GM12878 (cell line): ENCODE measurements at regions not wholly inside any gene's neighbourhood (a gene's known extent, or its start where the extent isn't known, plus 50 kb on each side); places are given as distances from the start of the nearest gene placed in this dataset.

Experiments used
- CBFB ChIP-seq: IDR thresholded peaks from 2 replicates; pipeline ENCODE4 v1.6.1; 2016; ENCODE audit warnings: antibody characterized with exemption, low read depth
- EZH2 ChIP-seq: IDR thresholded peaks from 2 replicates; pipeline ENCODE4 v1.6.1; 2012; ENCODE audit warnings: low read depth, mild to moderate bottlenecking, control low read depth, inconsistent platforms, low read length, borderline replicate concordance; ENCODE audit not compliant: control insufficient read depth
- JUND ChIP-seq: IDR thresholded peaks from 2 replicates; pipeline ENCODE4 v1.6.1; 2012; ENCODE audit warnings: low read depth, mild to moderate bottlenecking, low read length, improper control_type of control experiment, moderate library complexity
- NR2F1 ChIP-seq: fragments of 450-650 bp; conservative IDR thresholded peaks from 2 replicates; pipeline ENCODE4 v1.6.1; 2017; ENCODE audit warnings: mild to moderate bottlenecking
- POLR2A ChIP-seq: IDR thresholded peaks from 2 replicates; pipeline ENCODE4 v1.6.1; 2011; ENCODE audit warnings: low read depth, mild to moderate bottlenecking, low read length
- SMAD1 ChIP-seq: fragments of 450-650 bp; IDR thresholded peaks from 2 replicates; pipeline ENCODE4 v1.6.1; 2018; ENCODE audit warnings: mild to moderate bottlenecking, low read depth; ENCODE audit not compliant: partially characterized antibody
- SMC3 ChIP-seq: IDR thresholded peaks from 2 replicates; pipeline ENCODE4 v1.6.1; 2011; ENCODE audit warnings: low read length, improper control_type of control experiment, borderline replicate concordance
- ZNF24 ChIP-seq: fragments of 450-650 bp; IDR thresholded peaks from 2 replicates; pipeline ENCODE4 v1.6.1; 2017; ENCODE audit warnings: antibody characterized with exemption, mild to moderate bottlenecking
- TF ChIP-seq, protein P1 (sequence below), 3 experiments: IDR thresholded peaks in 2 of 3; conservative IDR thresholded peaks in 1 of 3; 2 replicates each; pipeline ENCODE4 v1.5.1; 2011; ENCODE audit warnings: low read depth in 3 of 3, low read length in 3 of 3, mild to moderate bottlenecking in 3 of 3, control low read depth in 2 of 3, moderate library complexity in 2 of 3, inconsistent platforms in 1 of 3, mixed read lengths in 1 of 3; ENCODE audit not compliant: control insufficient read depth in 2 of 3, insufficient read depth in 1 of 3; ENCODE audit errors: extremely low read depth in 1 of 3

- TF ChIP-seq NR2F1 (no peak), EZH2 (no peak), CBFB (no peak), POLR2A (no peak), SMAD1 (no peak), JUND (no peak), ZNF24 (no peak), SMC3 (no peak)
- TF ChIP-seq, protein P1, sequence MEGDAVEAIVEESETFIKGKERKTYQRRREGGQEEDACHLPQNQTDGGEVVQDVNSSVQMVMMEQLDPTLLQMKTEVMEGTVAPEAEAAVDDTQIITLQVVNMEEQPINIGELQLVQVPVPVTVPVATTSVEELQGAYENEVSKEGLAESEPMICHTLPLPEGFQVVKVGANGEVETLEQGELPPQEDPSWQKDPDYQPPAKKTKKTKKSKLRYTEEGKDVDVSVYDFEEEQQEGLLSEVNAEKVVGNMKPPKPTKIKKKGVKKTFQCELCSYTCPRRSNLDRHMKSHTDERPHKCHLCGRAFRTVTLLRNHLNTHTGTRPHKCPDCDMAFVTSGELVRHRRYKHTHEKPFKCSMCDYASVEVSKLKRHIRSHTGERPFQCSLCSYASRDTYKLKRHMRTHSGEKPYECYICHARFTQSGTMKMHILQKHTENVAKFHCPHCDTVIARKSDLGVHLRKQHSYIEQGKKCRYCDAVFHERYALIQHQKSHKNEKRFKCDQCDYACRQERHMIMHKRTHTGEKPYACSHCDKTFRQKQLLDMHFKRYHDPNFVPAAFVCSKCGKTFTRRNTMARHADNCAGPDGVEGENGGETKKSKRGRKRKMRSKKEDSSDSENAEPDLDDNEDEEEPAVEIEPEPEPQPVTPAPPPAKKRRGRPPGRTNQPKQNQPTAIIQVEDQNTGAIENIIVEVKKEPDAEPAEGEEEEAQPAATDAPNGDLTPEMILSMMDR (IDR thresholded peaks at IDR 0.05 in 2 of 3, conservative IDR thresholded peaks at IDR 0.05 in 1 of 3; ENCODE audit: control insufficient read depth in 2 of 3, extremely low read depth in 1 of 3, insufficient read depth in 1 of 3, low read depth in 3 of 3, low read length in 3 of 3), result no peak
These were observed 2670.8 kb downstream of the PCDH7 start for GRCh38 chr4:33390976-33391375.
